ENCODE measurements at regions not wholly inside any gene's neighbourhood (a gene's known extent, or its start where the extent isn't known, plus 50 kb on each side); places are given as distances from the start of the nearest gene placed in this dataset.
A peak's percentile ranks its signal among the peaks of the same experiment; 100 is the strongest.
"Not testable (repeated sequence)": the region's sequence is repeated elsewhere in the genome, so short reads cannot be mapped to it uniquely, and the experiment has no call there.

DNA sequence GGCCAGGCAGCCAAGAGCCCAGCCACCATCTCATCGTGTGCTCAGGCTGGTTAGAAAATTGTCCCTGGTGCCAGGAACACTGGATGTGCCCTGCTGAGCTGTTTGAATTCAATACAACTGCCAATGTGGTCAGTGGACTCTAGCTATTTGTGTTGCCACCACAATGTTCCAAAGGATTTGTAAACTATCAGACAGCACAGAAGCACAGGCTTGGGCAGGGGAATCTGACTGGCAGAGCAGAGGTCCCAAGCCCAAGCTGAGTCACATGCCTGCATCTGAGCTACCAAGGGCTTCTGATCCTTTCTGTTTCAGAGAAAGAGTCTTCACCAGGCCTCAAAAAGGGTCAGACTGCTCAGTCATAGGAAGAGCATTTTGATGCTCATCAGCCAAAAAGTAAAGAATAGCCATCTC lies 232.1 kb upstream of the SEMA3C start:
- ChIA-PET CTCF (no interaction called here), POLR2A (interaction anchor here (1.1 kb wide), 1 partner anchor 232 kb away, joined by 4 read pairs; the partner anchor contains the start of gene SEMA3C)
- H3K4me3 ChIP-seq (ENCODE audit: low read depth, low read length) = no peak overlapping the region
- TF ChIP-seq, protein P1, sequence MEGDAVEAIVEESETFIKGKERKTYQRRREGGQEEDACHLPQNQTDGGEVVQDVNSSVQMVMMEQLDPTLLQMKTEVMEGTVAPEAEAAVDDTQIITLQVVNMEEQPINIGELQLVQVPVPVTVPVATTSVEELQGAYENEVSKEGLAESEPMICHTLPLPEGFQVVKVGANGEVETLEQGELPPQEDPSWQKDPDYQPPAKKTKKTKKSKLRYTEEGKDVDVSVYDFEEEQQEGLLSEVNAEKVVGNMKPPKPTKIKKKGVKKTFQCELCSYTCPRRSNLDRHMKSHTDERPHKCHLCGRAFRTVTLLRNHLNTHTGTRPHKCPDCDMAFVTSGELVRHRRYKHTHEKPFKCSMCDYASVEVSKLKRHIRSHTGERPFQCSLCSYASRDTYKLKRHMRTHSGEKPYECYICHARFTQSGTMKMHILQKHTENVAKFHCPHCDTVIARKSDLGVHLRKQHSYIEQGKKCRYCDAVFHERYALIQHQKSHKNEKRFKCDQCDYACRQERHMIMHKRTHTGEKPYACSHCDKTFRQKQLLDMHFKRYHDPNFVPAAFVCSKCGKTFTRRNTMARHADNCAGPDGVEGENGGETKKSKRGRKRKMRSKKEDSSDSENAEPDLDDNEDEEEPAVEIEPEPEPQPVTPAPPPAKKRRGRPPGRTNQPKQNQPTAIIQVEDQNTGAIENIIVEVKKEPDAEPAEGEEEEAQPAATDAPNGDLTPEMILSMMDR (IDR thresholded peaks at IDR 0.05; ENCODE audit: insufficient read depth in 1 of 2, low read depth in 1 of 2, low read length in 1 of 2, severe bottlenecking in 1 of 2, unreplicated experiment in 1 of 2) = no peak
- no peaks in the 10 kb centered on the region for H3K27me3 ChIP-seq (replicated peaks; ENCODE audit: control insufficient read depth, insufficient read depth, low read length)
- Mint-ChIP-seq H3K9me3 (ENCODE audit: unreplicated experiment) (peaks cover 16% of the 10 kb centered on the region), H3K36me3 (ENCODE audit: insufficient read depth, unreplicated experiment) (peaks cover 7% of the 10 kb centered on the region), H3K4me3 (ENCODE audit: unreplicated experiment) (no peak overlapping the region), H3K4me1 (ENCODE audit: low read depth, unreplicated experiment) (peaks cover 41% of the 10 kb centered on the region), H3K27ac (ENCODE audit: unreplicated experiment) (no peak overlapping the region), H3K27me3 (ENCODE audit: insufficient read depth, unreplicated experiment) (no peaks in the 10 kb centered on the region)
- DNase-seq = no peak
- no TSS peak for BruUV-seq (replicated peaks)
- no peaks in the 10 kb centered on the region for H3K36me3 ChIP-seq (ENCODE audit: control insufficient read depth, insufficient read depth, low read length)
- H3K9me3 ChIP-seq = no peaks in the 10 kb centered on the region
- intact Hi-C loops (cut with micrococcal nuclease; ENCODE audit: unreplicated experiment) = no loop called here
- peaks cover 30% of the 10 kb centered on the region for H3K4me1 ChIP-seq

DNA sequence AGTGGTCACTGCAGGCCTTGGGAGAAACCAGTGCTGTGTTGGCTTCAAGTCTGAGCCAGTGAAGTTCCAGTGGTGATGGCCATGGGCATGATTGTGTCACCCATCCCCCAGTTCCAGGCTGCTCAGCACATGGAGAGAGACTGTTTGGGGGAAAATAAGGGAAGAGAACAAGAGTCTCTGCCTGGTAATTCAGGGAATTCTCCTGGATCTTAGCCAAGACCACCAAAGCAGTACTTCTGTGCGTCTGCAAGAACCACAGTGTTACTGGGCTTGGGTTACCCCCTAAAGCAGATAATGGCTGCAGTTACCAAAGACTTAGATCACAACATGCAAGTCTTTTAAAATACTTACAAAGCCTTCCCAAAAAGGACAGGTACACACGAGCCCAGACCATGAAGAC lies 225.0 kb upstream of the SEMA3C start:
- CTCF ChIA-PET = no interaction called here
- H3K9me3 ChIP-seq = peaks cover 3% of the 10 kb centered on the region; the same call in 1 of the 2 replicates
- TF ChIP-seq, protein P1 (IDR thresholded peaks at IDR 0.05; ENCODE audit: insufficient read depth in 1 of 2, low read depth in 1 of 2, low read length in 1 of 2, severe bottlenecking in 1 of 2, unreplicated experiment in 1 of 2) = no peak
- Mint-ChIP-seq H3K27me3 (ENCODE audit: insufficient read depth, unreplicated experiment) (no peaks in the 10 kb centered on the region), H3K9me3 (ENCODE audit: unreplicated experiment) (peaks cover 11% of the 10 kb centered on the region), H3K4me1 (ENCODE audit: low read depth, unreplicated experiment) (peaks cover 17% of the 10 kb centered on the region), H3K36me3 (ENCODE audit: insufficient read depth, unreplicated experiment) (no peaks in the 10 kb centered on the region), H3K27ac (ENCODE audit: unreplicated experiment) (peak overlapping the region; percentile 73), H3K4me3 (ENCODE audit: unreplicated experiment) (no peak overlapping the region)
- BruUV-seq (replicated peaks) = no TSS peak
- no peak for DNase-seq
- H3K36me3 ChIP-seq (ENCODE audit: control insufficient read depth, insufficient read depth, low read length) = no peaks in the 10 kb centered on the region
- no peaks in the 10 kb centered on the region for H3K27me3 ChIP-seq (replicated peaks; ENCODE audit: control insufficient read depth, insufficient read depth, low read length)
- intact Hi-C loops (cut with micrococcal nuclease; ENCODE audit: unreplicated experiment) = no loop called here
- POLR2A ChIA-PET = no interaction called here
- no peak overlapping the region for H3K4me3 ChIP-seq (ENCODE audit: low read depth, low read length)
- no peaks in the 10 kb centered on the region; the same call in 1 of the 2 replicates for H3K4me1 ChIP-seq

DNA sequence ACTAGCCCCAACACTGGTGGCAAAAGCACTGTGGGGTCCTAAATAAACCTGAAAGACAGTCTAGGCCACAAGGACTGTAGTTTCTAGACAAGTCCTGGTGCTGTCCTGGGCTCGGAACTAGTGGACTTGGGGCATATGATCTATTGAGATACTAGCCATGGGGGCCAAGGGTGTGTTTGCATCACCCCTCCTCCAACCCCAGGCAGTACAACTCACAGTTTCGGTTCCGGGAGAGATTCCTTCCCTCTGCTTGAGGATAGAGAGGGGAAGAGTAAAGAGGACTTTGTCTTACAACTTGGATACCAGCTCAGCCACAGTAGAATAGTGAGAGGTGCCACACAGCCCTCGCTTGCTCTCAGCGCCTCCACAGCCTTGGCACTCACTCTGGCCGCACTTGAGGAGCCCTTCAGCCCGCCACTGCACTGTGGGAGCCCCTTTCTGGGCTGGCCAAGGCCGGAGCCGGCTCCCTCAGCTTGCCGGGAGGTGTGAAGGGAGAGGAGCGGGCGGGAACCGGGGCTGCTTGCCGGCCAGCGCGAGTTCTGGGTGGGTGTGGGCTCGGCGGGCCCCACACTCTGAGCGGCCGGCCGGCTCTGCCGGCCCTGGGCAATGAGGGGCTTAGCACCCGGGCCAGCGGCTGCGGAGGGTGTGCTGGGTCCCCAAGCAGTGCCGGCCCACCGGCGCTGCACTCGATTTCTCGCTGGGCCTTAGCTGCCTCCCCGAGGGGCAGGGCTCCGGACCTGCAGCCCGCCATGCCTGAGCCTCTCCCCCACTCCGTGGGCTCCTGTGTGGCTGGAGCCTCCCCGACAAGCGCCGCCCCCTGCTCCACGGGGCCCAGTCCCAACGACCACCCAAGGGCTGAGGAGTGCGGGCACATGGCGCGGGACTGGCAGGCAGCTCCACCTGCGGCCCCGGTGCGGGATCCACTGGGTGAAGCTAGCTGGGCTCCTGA lies 222.7 kb upstream of the SEMA3C start:
- H3K4me3 Mint-ChIP-seq (ENCODE audit: unreplicated experiment); H3K4me3 ChIP-seq (ENCODE audit: low read depth, low read length); H3K36me3 Mint-ChIP-seq (ENCODE audit: insufficient read depth, unreplicated experiment); H3K36me3 ChIP-seq (ENCODE audit: control insufficient read depth, insufficient read depth, low read length); intact Hi-C loops (cut with micrococcal nuclease; ENCODE audit: unreplicated experiment); H3K4me1 ChIP-seq; H3K9me3 ChIP-seq; CTCF ChIA-PET; BruUV-seq (replicated peaks); H3K27me3 Mint-ChIP-seq (ENCODE audit: insufficient read depth, unreplicated experiment); H3K27ac Mint-ChIP-seq (ENCODE audit: unreplicated experiment); DNase-seq; POLR2A ChIA-PET; H3K27me3 ChIP-seq (replicated peaks; ENCODE audit: control insufficient read depth, insufficient read depth, low read length): not testable (repeated sequence)
- peaks cover 22% of the 10 kb centered on the region for H3K4me1 Mint-ChIP-seq (ENCODE audit: low read depth, unreplicated experiment)
- peaks cover 18% of the 10 kb centered on the region for H3K9me3 Mint-ChIP-seq (ENCODE audit: unreplicated experiment)
